Caki2 (cell line): ENCODE measurements at regions not wholly inside any gene's neighbourhood (a gene's known extent, or its start where the extent isn't known, plus 50 kb on each side); places are given as distances from the start of the nearest gene placed in this dataset.
"Not testable (repeated sequence)": the region's sequence is repeated elsewhere in the genome, so short reads cannot be mapped to it uniquely, and the experiment has no call there.

Experiments used
- DNase-seq: peaks from one replicate; pipeline ENCODE4 v3.0.0-alpha.2; 2015; ENCODE audit warnings: low read depth
- in situ Hi-C: cut with HindIII; loops from 2 replicates; pipeline ENCODE4 v1.10.0; 2016; ENCODE audit warnings: low sequenced_read_pairs, low pct_unique_long_range_greater_than_20kb, mixed read lengths

GRCh38 chr2:125630377-125630776 lies 1025.6 kb upstream of the GYPC start:
- DNase-seq, result no peak
- in situ Hi-C loops, result no loop called here

DNA sequence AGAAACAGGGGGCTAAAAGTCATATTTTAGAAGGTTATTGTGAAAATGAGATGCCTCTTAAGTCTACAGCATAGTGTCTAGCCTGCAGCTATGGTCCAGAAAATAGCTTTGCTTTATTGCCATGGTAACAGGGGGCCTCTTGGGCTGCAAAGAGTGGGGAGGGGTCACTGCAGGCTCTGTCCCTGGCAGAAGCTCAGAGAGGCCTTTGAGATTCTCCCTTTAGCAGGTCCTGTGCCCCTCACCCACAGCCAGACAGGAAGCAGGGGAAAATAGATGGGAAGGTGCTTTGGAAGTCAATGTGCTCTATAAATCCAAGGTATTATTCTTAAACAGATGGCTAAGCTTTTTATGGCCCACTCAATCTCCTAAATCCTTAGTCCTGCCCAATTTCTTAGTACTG lies 1021.3 kb upstream of the GYPC start:
- in situ Hi-C loops, result no loop called here
- no peak for DNase-seq

DNA sequence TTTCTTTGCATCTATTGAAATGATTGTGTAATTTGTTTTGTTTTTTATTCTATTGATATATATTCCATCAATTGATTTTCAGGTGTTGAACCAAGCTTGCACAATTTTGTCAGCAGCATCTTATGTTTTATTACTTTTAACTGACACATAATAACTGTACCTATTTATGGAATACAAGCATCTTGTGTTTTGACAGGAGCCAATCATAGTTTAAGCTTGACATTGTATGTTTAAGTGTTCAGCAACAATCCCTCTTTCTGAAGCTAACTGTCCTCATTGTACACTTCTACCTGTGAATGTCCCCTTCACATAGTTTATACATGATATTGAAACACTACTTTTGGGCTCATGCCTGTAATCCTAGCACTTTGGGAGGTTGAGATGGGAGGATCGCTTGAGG lies 1017.6 kb upstream of the GYPC start:
- in situ Hi-C loops, result no loop called here
- no peak for DNase-seq

- in situ Hi-C loops, result no loop called here
- no peak for DNase-seq
Measured at GRCh38 chr2:125642032-125642431, 1013.9 kb upstream of the GYPC start.

- no peak for DNase-seq
- in situ Hi-C loops, result no loop called here
Measured at GRCh38 chr2:125643128-125643527, 1012.8 kb upstream of the GYPC start.

GRCh38 chr2:125643585-125643984 lies 1012.4 kb upstream of the GYPC start:
- no peak for DNase-seq
- in situ Hi-C loops, result no loop called here

DNA sequence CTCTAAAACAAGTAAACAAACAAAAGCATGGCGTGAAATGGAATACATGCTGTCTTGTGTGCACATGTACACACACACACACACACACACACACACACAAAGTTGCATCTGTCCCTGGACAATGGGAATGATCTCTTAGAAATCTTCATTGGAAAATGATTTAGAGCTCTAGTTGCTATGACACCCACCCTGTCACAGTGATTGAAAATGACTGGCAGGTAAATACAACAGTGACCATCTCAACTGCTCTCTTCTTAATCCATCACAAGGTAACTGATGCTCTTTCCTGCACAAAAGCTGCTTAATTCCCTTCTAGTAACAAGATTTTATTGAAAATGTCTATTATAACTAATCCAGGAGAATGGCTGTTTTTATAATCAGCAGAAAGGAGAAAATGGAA lies 1011.7 kb upstream of the GYPC start:
- in situ Hi-C loops, result no loop called here
- DNase-seq, result no peak

GRCh38 chr2:125652280-125652679 lies 1003.7 kb upstream of the GYPC start:
- DNase-seq, result no peak
- in situ Hi-C loops, result no loop called here

GRCh38 chr2:125654226-125654625 lies 1001.7 kb upstream of the GYPC start:
- in situ Hi-C loops, result no loop called here
- DNase-seq, result no peak

DNA sequence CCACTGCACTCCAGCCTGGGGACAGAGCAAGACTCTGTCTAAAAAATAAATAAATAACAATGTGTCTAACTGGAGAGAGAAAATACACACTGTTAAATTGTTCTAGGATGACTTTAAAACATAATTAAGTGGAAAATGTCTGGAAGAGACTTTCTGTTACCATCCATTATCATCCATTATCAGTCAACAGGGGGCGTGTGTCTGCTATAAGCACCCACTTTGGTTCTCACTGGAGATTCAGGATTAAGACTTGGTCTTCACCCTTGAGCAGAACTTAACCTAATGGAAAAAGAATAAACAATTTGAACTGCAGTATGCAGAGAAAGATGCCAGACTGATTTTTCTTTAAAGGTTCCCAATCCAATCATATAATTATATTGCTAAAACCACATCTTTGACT lies 999.8 kb upstream of the GYPC start:
- in situ Hi-C loops, result no loop called here
- no peak for DNase-seq

- in situ Hi-C loops, result no loop called here
- DNase-seq, result no peak
Measured at GRCh38 chr2:125658583-125658982, 997.4 kb upstream of the GYPC start.

DNA sequence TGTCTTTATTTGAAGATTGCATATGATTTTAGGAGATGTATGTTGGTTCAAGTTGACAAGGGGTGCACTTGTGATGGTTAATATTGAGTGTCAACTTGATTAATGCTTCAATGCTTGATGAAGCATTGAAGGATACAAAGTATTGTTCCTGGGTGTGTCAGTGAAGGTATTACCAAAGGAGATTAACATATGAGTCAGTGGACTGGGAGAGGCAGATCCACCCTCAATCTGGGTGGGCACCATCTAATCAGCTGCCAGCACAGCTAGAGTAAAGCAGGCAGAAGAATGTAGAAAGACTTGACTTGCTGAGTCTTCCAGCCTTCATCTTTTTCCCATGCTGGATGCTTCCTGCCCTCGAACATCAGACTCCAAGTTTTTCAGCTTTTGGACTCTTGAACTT lies 995.6 kb upstream of the GYPC start:
- in situ Hi-C loops, DNase-seq: not testable (repeated sequence)

- in situ Hi-C loops, result no loop called here
- DNase-seq, result no peak
Measured at GRCh38 chr2:125667630-125668029, 988.3 kb upstream of the GYPC start.

DNA sequence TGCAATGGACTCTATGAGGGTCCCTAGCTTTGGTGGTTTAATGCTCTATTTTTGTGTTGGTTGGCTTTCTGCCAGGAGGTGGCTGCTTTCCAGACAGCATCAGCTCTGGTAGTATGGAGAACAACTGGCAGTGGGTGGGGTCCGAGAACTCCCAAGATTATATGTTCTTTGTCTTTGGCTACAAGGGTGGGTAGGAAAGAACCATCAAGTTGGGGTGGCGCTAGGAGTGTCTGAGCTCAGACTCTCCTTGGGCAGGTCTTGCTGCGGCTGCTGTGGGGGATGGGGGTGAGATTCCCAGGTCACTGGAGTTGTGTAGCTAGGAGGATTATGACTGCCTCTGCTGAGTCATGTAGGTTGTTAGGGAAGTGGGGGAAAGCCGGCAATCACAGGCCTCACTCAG lies 976.1 kb upstream of the GYPC start:
- in situ Hi-C loops, result no loop called here
- no peak for DNase-seq

- in situ Hi-C loops, result no loop called here
Measured at GRCh38 chr2:125680809-125681208, 975.1 kb upstream of the GYPC start.

GRCh38 chr2:125681576-125681975 lies 974.4 kb upstream of the GYPC start:
- in situ Hi-C loops, result no loop called here
- no peak for DNase-seq

More at GRCh38 chr2:125680809-125681208, 975.1 kb upstream of the GYPC start:
- DNase-seq, result no peak

- no peak for DNase-seq
- in situ Hi-C loops, result no loop called here
Measured at GRCh38 chr2:125681976-125682805, 973.8 kb upstream of the GYPC start.

- no peak for DNase-seq
- in situ Hi-C loops, result no loop called here
Measured at GRCh38 chr2:125684256-125684655, 971.7 kb upstream of the GYPC start.

- in situ Hi-C loops, result no loop called here
Measured at GRCh38 chr2:125684932-125685331, 971.0 kb upstream of the GYPC start.

GRCh38 chr2:125696560-125696959 lies 959.4 kb upstream of the GYPC start:
- no peak for DNase-seq
- in situ Hi-C loops, result no loop called here

More at GRCh38 chr2:125684932-125685331, 971.0 kb upstream of the GYPC start:
- DNase-seq, result no peak
